ENCODE measurements at regions not wholly inside any gene's neighbourhood (a gene's known extent, or its start where the extent isn't known, plus 50 kb on each side); places are given as distances from the start of the nearest gene placed in this dataset.

DNA sequence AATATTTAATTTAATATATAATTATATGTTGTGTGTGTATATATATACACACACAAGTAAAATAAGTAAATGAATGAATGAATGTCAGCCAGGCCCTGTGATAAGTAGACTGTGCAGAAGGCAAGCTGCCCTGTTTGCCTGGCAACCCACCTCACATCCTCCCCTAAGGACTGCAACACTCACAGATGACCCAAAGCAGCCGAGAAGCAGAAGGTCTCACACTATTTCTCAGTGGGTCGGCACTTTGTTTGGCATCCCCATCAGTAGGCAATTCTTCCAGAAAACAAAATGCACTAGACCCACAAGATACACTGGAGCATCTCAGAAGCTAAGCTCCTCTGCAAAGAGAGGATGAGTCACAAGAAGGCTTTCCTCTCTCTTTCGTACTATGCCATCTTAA is 152.1 kb upstream of the GRAMD2B start:
- TF ChIP-seq, protein P1, sequence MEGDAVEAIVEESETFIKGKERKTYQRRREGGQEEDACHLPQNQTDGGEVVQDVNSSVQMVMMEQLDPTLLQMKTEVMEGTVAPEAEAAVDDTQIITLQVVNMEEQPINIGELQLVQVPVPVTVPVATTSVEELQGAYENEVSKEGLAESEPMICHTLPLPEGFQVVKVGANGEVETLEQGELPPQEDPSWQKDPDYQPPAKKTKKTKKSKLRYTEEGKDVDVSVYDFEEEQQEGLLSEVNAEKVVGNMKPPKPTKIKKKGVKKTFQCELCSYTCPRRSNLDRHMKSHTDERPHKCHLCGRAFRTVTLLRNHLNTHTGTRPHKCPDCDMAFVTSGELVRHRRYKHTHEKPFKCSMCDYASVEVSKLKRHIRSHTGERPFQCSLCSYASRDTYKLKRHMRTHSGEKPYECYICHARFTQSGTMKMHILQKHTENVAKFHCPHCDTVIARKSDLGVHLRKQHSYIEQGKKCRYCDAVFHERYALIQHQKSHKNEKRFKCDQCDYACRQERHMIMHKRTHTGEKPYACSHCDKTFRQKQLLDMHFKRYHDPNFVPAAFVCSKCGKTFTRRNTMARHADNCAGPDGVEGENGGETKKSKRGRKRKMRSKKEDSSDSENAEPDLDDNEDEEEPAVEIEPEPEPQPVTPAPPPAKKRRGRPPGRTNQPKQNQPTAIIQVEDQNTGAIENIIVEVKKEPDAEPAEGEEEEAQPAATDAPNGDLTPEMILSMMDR (IDR thresholded peaks at IDR 0.05; ENCODE audit: low read depth, low read length, missing input control), result no peak
- TF ChIP-seq, protein P2, sequence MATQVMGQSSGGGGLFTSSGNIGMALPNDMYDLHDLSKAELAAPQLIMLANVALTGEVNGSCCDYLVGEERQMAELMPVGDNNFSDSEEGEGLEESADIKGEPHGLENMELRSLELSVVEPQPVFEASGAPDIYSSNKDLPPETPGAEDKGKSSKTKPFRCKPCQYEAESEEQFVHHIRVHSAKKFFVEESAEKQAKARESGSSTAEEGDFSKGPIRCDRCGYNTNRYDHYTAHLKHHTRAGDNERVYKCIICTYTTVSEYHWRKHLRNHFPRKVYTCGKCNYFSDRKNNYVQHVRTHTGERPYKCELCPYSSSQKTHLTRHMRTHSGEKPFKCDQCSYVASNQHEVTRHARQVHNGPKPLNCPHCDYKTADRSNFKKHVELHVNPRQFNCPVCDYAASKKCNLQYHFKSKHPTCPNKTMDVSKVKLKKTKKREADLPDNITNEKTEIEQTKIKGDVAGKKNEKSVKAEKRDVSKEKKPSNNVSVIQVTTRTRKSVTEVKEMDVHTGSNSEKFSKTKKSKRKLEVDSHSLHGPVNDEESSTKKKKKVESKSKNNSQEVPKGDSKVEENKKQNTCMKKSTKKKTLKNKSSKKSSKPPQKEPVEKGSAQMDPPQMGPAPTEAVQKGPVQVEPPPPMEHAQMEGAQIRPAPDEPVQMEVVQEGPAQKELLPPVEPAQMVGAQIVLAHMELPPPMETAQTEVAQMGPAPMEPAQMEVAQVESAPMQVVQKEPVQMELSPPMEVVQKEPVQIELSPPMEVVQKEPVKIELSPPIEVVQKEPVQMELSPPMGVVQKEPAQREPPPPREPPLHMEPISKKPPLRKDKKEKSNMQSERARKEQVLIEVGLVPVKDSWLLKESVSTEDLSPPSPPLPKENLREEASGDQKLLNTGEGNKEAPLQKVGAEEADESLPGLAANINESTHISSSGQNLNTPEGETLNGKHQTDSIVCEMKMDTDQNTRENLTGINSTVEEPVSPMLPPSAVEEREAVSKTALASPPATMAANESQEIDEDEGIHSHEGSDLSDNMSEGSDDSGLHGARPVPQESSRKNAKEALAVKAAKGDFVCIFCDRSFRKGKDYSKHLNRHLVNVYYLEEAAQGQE (IDR thresholded peaks at IDR 0.05), result no peak
- no peak for TF ChIP-seq RAD21 (IDR thresholded peaks at IDR 0.05)
- TF ChIP-seq YY1 (IDR thresholded peaks at IDR 0.05), result no peak
- TF ChIP-seq, protein P3, sequence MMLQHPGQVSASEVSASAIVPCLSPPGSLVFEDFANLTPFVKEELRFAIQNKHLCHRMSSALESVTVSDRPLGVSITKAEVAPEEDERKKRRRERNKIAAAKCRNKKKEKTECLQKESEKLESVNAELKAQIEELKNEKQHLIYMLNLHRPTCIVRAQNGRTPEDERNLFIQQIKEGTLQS (IDR thresholded peaks at IDR 0.05), result no peak
- no peak for TF ChIP-seq TAF1 (conservative IDR thresholded peaks at IDR 0.05)
- TF ChIP-seq, protein P4, sequence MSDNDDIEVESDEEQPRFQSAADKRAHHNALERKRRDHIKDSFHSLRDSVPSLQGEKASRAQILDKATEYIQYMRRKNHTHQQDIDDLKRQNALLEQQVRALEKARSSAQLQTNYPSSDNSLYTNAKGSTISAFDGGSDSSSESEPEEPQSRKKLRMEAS (IDR thresholded peaks at IDR 0.05), result no peak
- TF ChIP-seq GABPA (IDR thresholded peaks at IDR 0.05 in 1 of 2, conservative IDR thresholded peaks at IDR 0.05 in 1 of 2), result no peak
- no peak for TF ChIP-seq HNF4A (conservative IDR thresholded peaks at IDR 0.05)
- no peak for TF ChIP-seq HNF4G (IDR thresholded peaks at IDR 0.05)
- no peak for TF ChIP-seq RXRA (IDR thresholded peaks at IDR 0.05)
- TF ChIP-seq JUND (IDR thresholded peaks at IDR 0.05), result no peak
- no peak for TF ChIP-seq FOXA1 (IDR thresholded peaks at IDR 0.05)
- TF ChIP-seq, protein P5, sequence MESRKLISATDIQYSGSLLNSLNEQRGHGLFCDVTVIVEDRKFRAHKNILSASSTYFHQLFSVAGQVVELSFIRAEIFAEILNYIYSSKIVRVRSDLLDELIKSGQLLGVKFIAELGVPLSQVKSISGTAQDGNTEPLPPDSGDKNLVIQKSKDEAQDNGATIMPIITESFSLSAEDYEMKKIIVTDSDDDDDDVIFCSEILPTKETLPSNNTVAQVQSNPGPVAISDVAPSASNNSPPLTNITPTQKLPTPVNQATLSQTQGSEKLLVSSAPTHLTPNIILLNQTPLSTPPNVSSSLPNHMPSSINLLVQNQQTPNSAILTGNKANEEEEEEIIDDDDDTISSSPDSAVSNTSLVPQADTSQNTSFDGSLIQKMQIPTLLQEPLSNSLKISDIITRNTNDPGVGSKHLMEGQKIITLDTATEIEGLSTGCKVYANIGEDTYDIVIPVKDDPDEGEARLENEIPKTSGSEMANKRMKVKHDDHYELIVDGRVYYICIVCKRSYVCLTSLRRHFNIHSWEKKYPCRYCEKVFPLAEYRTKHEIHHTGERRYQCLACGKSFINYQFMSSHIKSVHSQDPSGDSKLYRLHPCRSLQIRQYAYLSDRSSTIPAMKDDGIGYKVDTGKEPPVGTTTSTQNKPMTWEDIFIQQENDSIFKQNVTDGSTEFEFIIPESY (IDR thresholded peaks at IDR 0.05), result no peak

Measured in liver (tissue), 3 donors.